ENCODE measurements at regions not wholly inside any gene's neighbourhood (a gene's known extent, or its start where the extent isn't known, plus 50 kb on each side); places are given as distances from the start of the nearest gene placed in this dataset.
"Not testable (repeated sequence)": the region's sequence is repeated elsewhere in the genome, so short reads cannot be mapped to it uniquely, and the experiment has no call there.

- DNase-seq, result no peak
These were observed 774.7 kb upstream of the ADGRL4 start for GRCh38 chr1:79781261-79781660.

GRCh38 chr1:79777481-79778219, 771.1 kb upstream of the ADGRL4 start:
- DNase-seq, result peak; percentile 6

GRCh38 chr1:79775402-79775801, 768.9 kb upstream of the ADGRL4 start:
- DNase-seq, result no peak

GRCh38 chr1:79773385-79773784, 766.9 kb upstream of the ADGRL4 start:
- DNase-seq, result no peak

- no peak for DNase-seq
These were observed 755.9 kb upstream of the ADGRL4 start for GRCh38 chr1:79762461-79762860.

GRCh38 chr1:79760531-79760930, 754.0 kb upstream of the ADGRL4 start:
- no peak for DNase-seq

GRCh38 chr1:79749607-79750006, 743.1 kb upstream of the ADGRL4 start:
- no peak for DNase-seq

- no peak for DNase-seq
These were observed 739.4 kb upstream of the ADGRL4 start for GRCh38 chr1:79745929-79746328.

- DNase-seq, result no peak
These were observed 738.2 kb upstream of the ADGRL4 start for GRCh38 chr1:79744746-79745145.

- DNase-seq, result no peak
These were observed 735.3 kb upstream of the ADGRL4 start for GRCh38 chr1:79741720-79742421.

GRCh38 chr1:79738101-79738500, 731.6 kb upstream of the ADGRL4 start:
- DNase-seq, result no peak

- no peak for DNase-seq
These were observed 730.7 kb upstream of the ADGRL4 start for GRCh38 chr1:79737193-79737592.

- DNase-seq, result no peak
These were observed 726.4 kb upstream of the ADGRL4 start for GRCh38 chr1:79732950-79733349.

GRCh38 chr1:79726911-79727310, 720.4 kb upstream of the ADGRL4 start:
- no peak for DNase-seq

- no peak for DNase-seq
These were observed 719.8 kb upstream of the ADGRL4 start for GRCh38 chr1:79726321-79726720.

- DNase-seq, result no peak
These were observed 709.9 kb upstream of the ADGRL4 start for GRCh38 chr1:79716447-79716846.

- no peak for DNase-seq
These were observed 708.1 kb upstream of the ADGRL4 start for GRCh38 chr1:79714664-79715063.

- no peak for DNase-seq
These were observed 704.5 kb upstream of the ADGRL4 start for GRCh38 chr1:79711001-79711431.

GRCh38 chr1:79708646-79709265, 702.2 kb upstream of the ADGRL4 start:
- no peak for DNase-seq

- DNase-seq, result no peak
These were observed 698.7 kb upstream of the ADGRL4 start for GRCh38 chr1:79705218-79705617.

GRCh38 chr1:79704067-79704466, 697.5 kb upstream of the ADGRL4 start:
- DNase-seq, result no peak

- not testable (repeated sequence) for DNase-seq
These were observed 695.9 kb upstream of the ADGRL4 start for GRCh38 chr1:79702336-79702999.

- DNase-seq, result no peak
These were observed 688.6 kb upstream of the ADGRL4 start for GRCh38 chr1:79695138-79695537.

GRCh38 chr1:79694241-79694640, 687.7 kb upstream of the ADGRL4 start:
- no peak for DNase-seq
